GM12865 (cell line): ENCODE measurements at regions not wholly inside any gene's neighbourhood (a gene's known extent, or its start where the extent isn't known, plus 50 kb on each side); places are given as distances from the start of the nearest gene placed in this dataset.

ENCODE experiments used
- DNase-seq: peaks from one replicate; pipeline ENCODE4 v3.0.0; 2010; ENCODE audit warnings: low read depth
- H3K4me3 ChIP-seq: 2 replicates; pipeline ENCODE4 v1.5.1; 2011; ENCODE audit warnings: mild to moderate bottlenecking, low read depth, low read length, control low read depth
- CTCF ChIP-seq: IDR thresholded peaks from 2 replicates; pipeline ENCODE4 v1.5.1; 2011; ENCODE audit warnings: low read length, control low read depth, low read depth, inconsistent platforms; ENCODE audit not compliant: insufficient read depth; ENCODE audit errors: missing control alignments

GRCh38 chr16:17724242-17724898, 253.6 kb upstream of the XYLT1 start:
- no peak overlapping the region for H3K4me3 ChIP-seq
- DNase-seq = no peak
- TF ChIP-seq CTCF = no peak

- TF ChIP-seq CTCF = no peak
- DNase-seq = no peak
- H3K4me3 ChIP-seq = no peak overlapping the region
Observed at GRCh38 chr16:17723531-17724134, 252.9 kb upstream of the XYLT1 start.

- no peak overlapping the region for H3K4me3 ChIP-seq
- DNase-seq = no peak
- no peak for TF ChIP-seq CTCF
Observed at GRCh38 chr16:17718495-17718894, 247.7 kb upstream of the XYLT1 start.

GRCh38 chr16:17705847-17706246, 235.1 kb upstream of the XYLT1 start:
- DNase-seq = no peak
- H3K4me3 ChIP-seq = no peak overlapping the region
- TF ChIP-seq CTCF = no peak

GRCh38 chr16:17696616-17697015, 225.9 kb upstream of the XYLT1 start:
- no peak overlapping the region for H3K4me3 ChIP-seq
- no peak for TF ChIP-seq CTCF

GRCh38 chr16:17692484-17692883, 221.7 kb upstream of the XYLT1 start:
- no peak for TF ChIP-seq CTCF
- no peak for DNase-seq
- no peak overlapping the region for H3K4me3 ChIP-seq

More at GRCh38 chr16:17696616-17697015, 225.9 kb upstream of the XYLT1 start:
- DNase-seq = no peak

- no peak overlapping the region for H3K4me3 ChIP-seq
- no peak for DNase-seq
- TF ChIP-seq CTCF = no peak
Observed at GRCh38 chr16:17691899-17692176, 221.1 kb upstream of the XYLT1 start.
